Hepatocyte (in vitro differentiated cells): ENCODE measurements at regions not wholly inside any gene's neighbourhood (a gene's known extent, or its start where the extent isn't known, plus 50 kb on each side); places are given as distances from the start of the nearest gene placed in this dataset.

Source experiments
- DNase-seq: peaks from one replicate; pipeline ENCODE4 v3.0.0-alpha.2; 2016; ENCODE audit warnings: low spot score
- H2AFZ ChIP-seq: fragments of 200-600 bp; sonication (generic); 2 replicates; pipeline ENCODE4 v1.6.0; 2016; ENCODE audit warnings: antibody characterized with exemption, mild to moderate bottlenecking
- H3K27ac ChIP-seq: fragments of 200-600 bp; sonication (generic); 2 replicates; pipeline ENCODE4 v1.5.1; 2016; ENCODE audit warnings: mild to moderate bottlenecking
- H3K27me3 ChIP-seq: fragments of 200-600 bp; sonication (generic); 2 replicates; pipeline ENCODE4 v1.6.1; 2016
- H3K36me3 ChIP-seq: fragments of 200-600 bp; sonication (generic); replicated peaks from 2 replicates; pipeline ENCODE4 v1.5.1; 2016; ENCODE audit warnings: low read depth; ENCODE audit not compliant: insufficient read depth
- H3K4me1 ChIP-seq: fragments of 200-600 bp; sonication (generic); 2 replicates; pipeline ENCODE4 v1.5.1; 2016; ENCODE audit warnings: mild to moderate bottlenecking, moderate library complexity; ENCODE audit not compliant: insufficient read depth
- H3K4me2 ChIP-seq: fragments of 200-600 bp; sonication (generic); 2 replicates; pipeline ENCODE4 v1.6.0; 2016
- H3K4me3 ChIP-seq: fragments of 200-600 bp; sonication (generic); 2 replicates; pipeline ENCODE4 v1.5.1; 2016; ENCODE audit warnings: mild to moderate bottlenecking
- H3K79me2 ChIP-seq: fragments of 200-600 bp; sonication (generic); 2 replicates; pipeline ENCODE4 v1.6.0; 2017; ENCODE audit warnings: mild to moderate bottlenecking
- H3K9me2 ChIP-seq: fragments of 200-600 bp; sonication (generic); replicated peaks from 2 replicates; pipeline ENCODE4 v1.6.0; 2017; ENCODE audit warnings: mild to moderate bottlenecking; ENCODE audit not compliant: insufficient read depth
- H3K9me3 ChIP-seq: fragments of 200-600 bp; sonication (generic); 2 replicates; pipeline ENCODE4 v1.5.1; 2016; ENCODE audit warnings: low read depth, mild to moderate bottlenecking
- H4K20me1 ChIP-seq: fragments of 200-600 bp; sonication (generic); 2 replicates; pipeline ENCODE4 v1.6.0; 2016; ENCODE audit warnings: mild to moderate bottlenecking; ENCODE audit not compliant: insufficient read depth, poor library complexity, severe bottlenecking
- EZH2 ChIP-seq: fragments of 200-600 bp; sonication (generic); IDR thresholded peaks from 2 replicates; pipeline ENCODE4 v1.6.1; 2016; ENCODE audit warnings: antibody characterized with exemption, mild to moderate bottlenecking, borderline replicate concordance
- EZH2phosphoT487 ChIP-seq: fragments of 200-600 bp; sonication (generic); IDR thresholded peaks from one replicate; pipeline ENCODE4 v1.6.1; 2018; ENCODE audit warnings: antibody characterized with exemption, mild to moderate bottlenecking, low read depth, moderate library complexity; ENCODE audit not compliant: unreplicated experiment, severe bottlenecking
- WGBS: methylation state at CpG from one replicate; pipeline ENCODE4 v1.1.6; 2016; ENCODE audit warnings: low lambda C conversion rate; ENCODE audit errors: missing lambda C conversion rate; 5-methylcytosine and 5-hydroxymethylcytosine counted together
- TF ChIP-seq, protein P1 (sequence below): fragments of 200-600 bp; sonication (generic); IDR thresholded peaks from 2 replicates; pipeline ENCODE4 v1.5.1; 2016; ENCODE audit warnings: antibody characterized with exemption, mild to moderate bottlenecking; ENCODE audit not compliant: poor library complexity

DNA sequence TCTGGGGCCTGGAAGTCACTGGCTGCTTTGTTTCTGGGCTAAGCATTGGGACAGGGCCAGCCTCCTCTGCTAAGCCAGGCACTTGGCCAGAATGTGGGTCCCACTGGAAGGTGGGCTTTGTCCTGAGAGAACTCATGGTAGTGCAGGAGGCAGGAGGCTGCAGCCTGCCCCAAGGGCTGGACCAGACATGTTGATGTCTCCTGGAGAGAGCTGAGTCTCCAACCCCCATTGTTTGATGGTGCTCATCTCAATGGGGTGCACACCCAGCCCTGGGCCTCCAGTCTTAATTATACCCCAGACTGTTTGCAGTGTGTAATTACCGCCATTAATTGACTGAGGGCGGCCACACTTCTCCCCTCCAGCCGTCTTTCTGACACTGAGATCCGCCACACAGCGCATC lies 220.5 kb upstream of the PMEPA1 start:
- H3K36me3 ChIP-seq = no peaks in the 10 kb centered on the region
- H3K4me1 ChIP-seq = no peaks in the 10 kb centered on the region
- no peaks in the 10 kb centered on the region for H3K9me2 ChIP-seq
- no peak overlapping the region for H3K4me3 ChIP-seq
- H3K27ac ChIP-seq = no peak overlapping the region
- no peak for DNase-seq
- H3K9me3 ChIP-seq = no peaks in the 10 kb centered on the region
- H3K79me2 ChIP-seq = no peaks in the 10 kb centered on the region
- 70% methylated on average over 5 of the region's 5 CpGs for WGBS
- H2AFZ ChIP-seq = no peak overlapping the region
- H4K20me1 ChIP-seq = no peaks in the 10 kb centered on the region
- H3K27me3 ChIP-seq = no peaks in the 10 kb centered on the region
- TF ChIP-seq EZH2phosphoT487 = no peak
- TF ChIP-seq, protein P1, sequence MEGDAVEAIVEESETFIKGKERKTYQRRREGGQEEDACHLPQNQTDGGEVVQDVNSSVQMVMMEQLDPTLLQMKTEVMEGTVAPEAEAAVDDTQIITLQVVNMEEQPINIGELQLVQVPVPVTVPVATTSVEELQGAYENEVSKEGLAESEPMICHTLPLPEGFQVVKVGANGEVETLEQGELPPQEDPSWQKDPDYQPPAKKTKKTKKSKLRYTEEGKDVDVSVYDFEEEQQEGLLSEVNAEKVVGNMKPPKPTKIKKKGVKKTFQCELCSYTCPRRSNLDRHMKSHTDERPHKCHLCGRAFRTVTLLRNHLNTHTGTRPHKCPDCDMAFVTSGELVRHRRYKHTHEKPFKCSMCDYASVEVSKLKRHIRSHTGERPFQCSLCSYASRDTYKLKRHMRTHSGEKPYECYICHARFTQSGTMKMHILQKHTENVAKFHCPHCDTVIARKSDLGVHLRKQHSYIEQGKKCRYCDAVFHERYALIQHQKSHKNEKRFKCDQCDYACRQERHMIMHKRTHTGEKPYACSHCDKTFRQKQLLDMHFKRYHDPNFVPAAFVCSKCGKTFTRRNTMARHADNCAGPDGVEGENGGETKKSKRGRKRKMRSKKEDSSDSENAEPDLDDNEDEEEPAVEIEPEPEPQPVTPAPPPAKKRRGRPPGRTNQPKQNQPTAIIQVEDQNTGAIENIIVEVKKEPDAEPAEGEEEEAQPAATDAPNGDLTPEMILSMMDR = no peak
- no peak for TF ChIP-seq EZH2
- no peak overlapping the region for H3K4me2 ChIP-seq

DNA sequence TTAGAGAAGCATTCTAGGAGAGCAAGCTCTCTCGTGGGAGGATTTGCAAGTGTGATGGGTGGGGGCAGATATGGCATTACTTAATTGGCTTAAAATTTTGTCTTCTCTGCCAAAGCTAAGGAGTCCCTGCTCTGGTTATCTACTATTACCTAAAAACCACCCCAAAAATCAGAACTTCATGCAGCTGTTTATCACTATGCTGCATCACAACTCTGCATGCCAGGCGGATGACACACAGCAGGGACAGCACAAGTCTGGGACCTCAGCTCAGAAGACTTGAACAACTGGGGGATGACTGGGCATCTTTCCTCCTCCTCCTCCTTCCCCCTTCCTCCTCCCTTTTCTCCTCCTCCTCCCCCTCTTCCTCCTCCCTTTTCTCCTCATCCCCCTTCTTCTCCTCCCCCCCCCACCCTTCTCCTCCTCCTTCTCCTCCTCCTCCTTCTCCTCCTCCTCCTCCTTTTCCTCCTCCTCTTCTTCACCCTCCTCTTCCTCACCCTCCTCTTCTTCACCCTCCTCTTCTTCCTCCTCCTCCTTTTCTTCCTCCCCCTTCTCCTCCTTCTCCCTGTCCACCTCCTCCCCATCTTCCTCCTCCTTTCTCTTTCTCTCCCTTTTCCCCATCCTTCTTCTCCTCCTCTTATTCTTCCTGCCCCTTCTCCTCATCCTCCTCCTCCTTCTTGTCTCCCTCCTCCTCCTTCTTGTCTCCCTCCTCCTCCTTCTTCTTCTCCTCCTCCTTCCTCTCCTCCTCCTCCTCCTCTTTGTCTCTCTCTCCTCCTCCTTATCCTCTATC lies 218.6 kb upstream of the PMEPA1 start:
- H3K36me3 ChIP-seq = no peaks in the 10 kb centered on the region
- WGBS = 47% methylated on average over 2 of the region's 2 CpGs
- H4K20me1 ChIP-seq = no peaks in the 10 kb centered on the region
- H3K79me2 ChIP-seq = no peaks in the 10 kb centered on the region
- TF ChIP-seq EZH2phosphoT487 (no peak), EZH2 (no peak)
- TF ChIP-seq, protein P1 = no peak
- no peak overlapping the region for H3K4me2 ChIP-seq
- H2AFZ ChIP-seq = no peak overlapping the region
- no peaks in the 10 kb centered on the region for H3K27me3 ChIP-seq
- no peak overlapping the region for H3K4me3 ChIP-seq
- no peak overlapping the region for H3K27ac ChIP-seq
- H3K9me2 ChIP-seq = no peaks in the 10 kb centered on the region
- no peaks in the 10 kb centered on the region for H3K9me3 ChIP-seq
- DNase-seq = no peak
- H3K4me1 ChIP-seq = no peaks in the 10 kb centered on the region

DNA sequence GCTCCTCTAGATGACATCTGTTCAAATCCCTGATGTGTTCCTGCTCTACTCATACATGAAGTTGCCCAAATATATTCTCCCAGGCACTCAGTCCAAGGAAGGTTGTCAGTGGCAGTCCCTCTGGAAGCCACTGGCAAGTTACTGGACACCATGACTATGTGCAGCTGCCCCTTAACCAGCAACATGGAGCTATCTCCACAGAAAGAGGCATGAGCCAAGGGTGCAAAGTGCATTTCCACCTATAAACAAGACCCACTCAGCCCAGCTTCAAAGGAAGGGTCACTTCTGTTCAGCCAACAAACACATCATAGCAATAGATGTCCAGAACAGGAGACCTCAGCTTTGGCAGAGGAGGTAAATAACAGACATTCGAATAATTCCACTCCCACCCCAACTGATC lies 217.6 kb upstream of the PMEPA1 start:
- Histone ChIP-seq H2AFZ (no peak overlapping the region), H4K20me1 (no peaks in the 10 kb centered on the region), H3K4me3 (no peak overlapping the region), H3K27ac (no peak overlapping the region), H3K9me2 (no peaks in the 10 kb centered on the region), H3K4me1 (no peaks in the 10 kb centered on the region), H3K9me3 (no peaks in the 10 kb centered on the region), H3K36me3 (no peaks in the 10 kb centered on the region), H3K4me2 (no peak overlapping the region), H3K27me3 (no peaks in the 10 kb centered on the region), H3K79me2 (no peaks in the 10 kb centered on the region)
- DNase-seq = no peak
- WGBS = 95% methylated on average over 1 of the region's 1 CpG
- TF ChIP-seq EZH2phosphoT487 = no peak
- no peak for TF ChIP-seq EZH2
- TF ChIP-seq, protein P1 = no peak
